Stomach (tissue), 4 donors: ENCODE measurements at regions not wholly inside any gene's neighbourhood (a gene's known extent, or its start where the extent isn't known, plus 50 kb on each side); places are given as distances from the start of the nearest gene placed in this dataset.

Experiments
- EP300 ChIP-seq: sonication (generic); formaldehyde crosslinking; IDR thresholded peaks from one replicate; pipeline ENCODE4 v1.6.1; 2017; ENCODE audit warnings: antibody characterized with exemption
- POLR2A ChIP-seq, 4 donors: fragments of 450-650 bp; IDR thresholded peaks; one replicate each; pipeline ENCODE4 v1.6.1; 2016; ENCODE audit warnings: antibody characterized with exemption in 4 of 4, control low read depth in 2 of 4, mild to moderate bottlenecking in 1 of 4, moderate library complexity in 1 of 4
- POLR2AphosphoS5 ChIP-seq, 3 donors: sonication (generic); formaldehyde crosslinking; IDR thresholded peaks; one replicate each; pipeline ENCODE4 v1.6.1; 2016; ENCODE audit warnings: antibody characterized with exemption in 3 of 3
- TF ChIP-seq, protein P1 (sequence below), 7 experiments: fragments of 450-650 bp in 4 of 7; fragments of 200-600 bp in 3 of 7; sonication (generic) in 3 of 7; IDR thresholded peaks; one replicate each; pipeline ENCODE4 v1.5.1; 2016 to 2019; ENCODE audit warnings: antibody characterized with exemption in 7 of 7, control low read depth in 2 of 7, mild to moderate bottlenecking in 1 of 7

GRCh38 chr3:182243625-182244024 is 531.9 kb downstream of the SOX2 start:
- TF ChIP-seq, protein P1, sequence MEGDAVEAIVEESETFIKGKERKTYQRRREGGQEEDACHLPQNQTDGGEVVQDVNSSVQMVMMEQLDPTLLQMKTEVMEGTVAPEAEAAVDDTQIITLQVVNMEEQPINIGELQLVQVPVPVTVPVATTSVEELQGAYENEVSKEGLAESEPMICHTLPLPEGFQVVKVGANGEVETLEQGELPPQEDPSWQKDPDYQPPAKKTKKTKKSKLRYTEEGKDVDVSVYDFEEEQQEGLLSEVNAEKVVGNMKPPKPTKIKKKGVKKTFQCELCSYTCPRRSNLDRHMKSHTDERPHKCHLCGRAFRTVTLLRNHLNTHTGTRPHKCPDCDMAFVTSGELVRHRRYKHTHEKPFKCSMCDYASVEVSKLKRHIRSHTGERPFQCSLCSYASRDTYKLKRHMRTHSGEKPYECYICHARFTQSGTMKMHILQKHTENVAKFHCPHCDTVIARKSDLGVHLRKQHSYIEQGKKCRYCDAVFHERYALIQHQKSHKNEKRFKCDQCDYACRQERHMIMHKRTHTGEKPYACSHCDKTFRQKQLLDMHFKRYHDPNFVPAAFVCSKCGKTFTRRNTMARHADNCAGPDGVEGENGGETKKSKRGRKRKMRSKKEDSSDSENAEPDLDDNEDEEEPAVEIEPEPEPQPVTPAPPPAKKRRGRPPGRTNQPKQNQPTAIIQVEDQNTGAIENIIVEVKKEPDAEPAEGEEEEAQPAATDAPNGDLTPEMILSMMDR (IDR thresholded peaks at IDR 0.05), result no peak
- TF ChIP-seq POLR2A (IDR thresholded peaks at IDR 0.05) (no peak), EP300 (no peak), POLR2AphosphoS5 (IDR thresholded peaks at IDR 0.05) (no peak)
